Prostate gland (tissue), 2 donors: ENCODE measurements at regions not wholly inside any gene's neighbourhood (a gene's known extent, or its start where the extent isn't known, plus 50 kb on each side); places are given as distances from the start of the nearest gene placed in this dataset.

Source experiments
- DNase-seq: peaks from one replicate; pipeline ENCODE4 v3.0.0-alpha.2; 2019; ENCODE audit warnings: low spot score
- H3K27ac ChIP-seq, 2 donors: fragments of 200-600 bp; sonication (generic); 2 replicates each; pipeline ENCODE4 v1.5.1; 2017 to 2019
- H3K27me3 ChIP-seq: fragments of 200-600 bp; sonication (generic); replicated peaks from 2 replicates; pipeline ENCODE4 v1.5.1; 2019; ENCODE audit not compliant: insufficient read depth
- H3K36me3 ChIP-seq, 2 donors: fragments of 200-600 bp; sonication (generic); 1 replicate in 1 of 2; 2 replicates in 1 of 2; pipeline versions ENCODE4 v1.5.1 to v1.8.1; 2017 to 2019
- H3K4me1 ChIP-seq: fragments of 200-600 bp; sonication (generic); replicated peaks from 2 replicates; pipeline ENCODE4 v1.5.1; 2019
- H3K4me3 ChIP-seq, 2 donors: fragments of 200-600 bp; sonication (generic); 2 replicates each; pipeline ENCODE4 v1.5.1; 2017 to 2019
- H3K9me3 ChIP-seq: fragments of 200-600 bp; sonication (generic); 2 replicates; pipeline ENCODE4 v1.5.1; 2017
- CTCF ChIP-seq, 4 experiments: fragments of 200-600 bp in 2 of 4; fragments of 450-650 bp in 2 of 4; sonication (generic) in 2 of 4; IDR thresholded peaks; 1 replicate in 3 of 4; 2 replicates in 1 of 4; pipeline ENCODE4 v1.5.1; 2016 to 2019; ENCODE audit warnings: antibody characterized with exemption in 4 of 4, mild to moderate bottlenecking in 2 of 4, moderate library complexity in 2 of 4
- POLR2A ChIP-seq: fragments of 450-650 bp; IDR thresholded peaks from one replicate; pipeline ENCODE4 v1.6.1; 2016; ENCODE audit warnings: antibody characterized with exemption, mild to moderate bottlenecking
- POLR2AphosphoS5 ChIP-seq: sonication (generic); formaldehyde crosslinking; IDR thresholded peaks from one replicate; pipeline ENCODE4 v1.6.1; 2017; ENCODE audit warnings: antibody characterized with exemption
- WGBS: methylation state at CpG from one replicate; pipeline ENCODE4 v1.1.5; 2018; 5-methylcytosine and 5-hydroxymethylcytosine counted together
- intact Hi-C: fragments of 100-400 bp; cut with DNase I; formaldehyde crosslinking; loops from one replicate; pipeline ENCODE4 v1.14.2; 2022

GRCh38 chr6:98230250-98230649, 604.1 kb upstream of the POU3F2 start:
- 41% methylated on average over 1 of the region's 1 CpG for WGBS
- H3K27me3 ChIP-seq, result no peaks in the 10 kb centered on the region
- no peaks in the 10 kb centered on the region for H3K4me1 ChIP-seq
- TF ChIP-seq POLR2A (no peak), CTCF (IDR thresholded peaks at IDR 0.05) (no peak), POLR2AphosphoS5 (no peak)
- intact Hi-C loops, result no loop called here
- no peaks in the 10 kb centered on the region for H3K36me3 ChIP-seq
- H3K27ac ChIP-seq, result no peak overlapping the region
- H3K9me3 ChIP-seq, result no peaks in the 10 kb centered on the region
- no peak overlapping the region for H3K4me3 ChIP-seq
- no peak for DNase-seq

GRCh38 chr6:98239057-98239456, 595.3 kb upstream of the POU3F2 start:
- H3K9me3 ChIP-seq, result no peaks in the 10 kb centered on the region
- TF ChIP-seq POLR2AphosphoS5 (no peak), POLR2A (no peak), CTCF (IDR thresholded peaks at IDR 0.05) (no peak)
- WGBS, result 54% methylated on average over 3 of the region's 3 CpGs
- DNase-seq, result no peak
- intact Hi-C loops, result no loop called here
- no peaks in the 10 kb centered on the region for H3K36me3 ChIP-seq
- H3K27me3 ChIP-seq, result no peaks in the 10 kb centered on the region
- no peak overlapping the region for H3K4me3 ChIP-seq
- H3K4me1 ChIP-seq, result no peaks in the 10 kb centered on the region
- H3K27ac ChIP-seq, result no peak overlapping the region

- intact Hi-C loops, result no loop called here
- no peak for DNase-seq
- TF ChIP-seq POLR2AphosphoS5 (no peak), CTCF (IDR thresholded peaks at IDR 0.05) (no peak), POLR2A (no peak)
- 79% methylated on average over 1 of the region's 1 CpG for WGBS
- Histone ChIP-seq H3K4me3 (no peak overlapping the region), H3K27ac (no peak overlapping the region), H3K36me3 (no peaks in the 10 kb centered on the region), H3K27me3 (no peaks in the 10 kb centered on the region), H3K4me1 (no peaks in the 10 kb centered on the region), H3K9me3 (no peaks in the 10 kb centered on the region)
Measured at GRCh38 chr6:98241630-98242029, 592.7 kb upstream of the POU3F2 start.

GRCh38 chr6:98254624-98255023, 579.8 kb upstream of the POU3F2 start:
- intact Hi-C loops, result no loop called here
- Histone ChIP-seq H3K4me3 (no peak overlapping the region), H3K9me3 (no peaks in the 10 kb centered on the region), H3K27me3 (no peaks in the 10 kb centered on the region), H3K4me1 (no peaks in the 10 kb centered on the region), H3K36me3 (no peaks in the 10 kb centered on the region), H3K27ac (no peak overlapping the region)
- DNase-seq, result no peak
- 79% methylated on average over 3 of the region's 3 CpGs for WGBS
- TF ChIP-seq CTCF (IDR thresholded peaks at IDR 0.05), result no peak

- no peaks in the 10 kb centered on the region for H3K36me3 ChIP-seq
- no peaks in the 10 kb centered on the region for H3K27me3 ChIP-seq
- WGBS, result 95% methylated on average over 2 of the region's 2 CpGs
- H3K4me3 ChIP-seq, result no peak overlapping the region
- H3K9me3 ChIP-seq, result no peaks in the 10 kb centered on the region
- no peaks in the 10 kb centered on the region for H3K4me1 ChIP-seq
- intact Hi-C loops, result no loop called here
- TF ChIP-seq POLR2A (no peak), CTCF (IDR thresholded peaks at IDR 0.05) (no peak), POLR2AphosphoS5 (no peak)
- DNase-seq, result no peak
- no peak overlapping the region for H3K27ac ChIP-seq
Measured at GRCh38 chr6:98260382-98260781, 574.0 kb upstream of the POU3F2 start.
